K562 (cell line): ENCODE measurements at regions not wholly inside any gene's neighbourhood (a gene's known extent, or its start where the extent isn't known, plus 50 kb on each side); places are given as distances from the start of the nearest gene placed in this dataset.

Source experiments
- ATAC-seq: fragments of 200-7000 bp; cut with Tn5 transposase; 3 replicates; pipeline ENCODE4 v1.9.1; 2020; ENCODE audit warnings: moderate library complexity
- BruUV-seq: library from RNA; stranded (reverse); fragments of 400-500 nt; replicated peaks from 2 replicates; lab custom pipeline; 2021; lab: Mats Ljungman, UMichigan
- CTCF ChIA-PET: fragments of 300-600 bp; formaldehyde crosslinking; extraction: SDS; loops from one replicate; lab custom pipeline; 2021; ENCODE audit warnings: low intra/inter-chr PET ratio; lab: Yijun Ruan, JAX
- POLR2A ChIA-PET: fragments of 300-600, 350-650 bp; sonication (Branson Sonifier 250); formaldehyde crosslinking; extraction: SDS; loops from one replicate; lab custom pipeline; 2021; ENCODE audit warnings: antibody characterized with exemption, inconsistent platforms; lab: Yijun Ruan, JAX
- DNase-seq, 4 experiments: peaks; one replicate each; pipeline versions ENCODE4 v3.0.0 to v3.0.0-alpha.2; 2011 to 2018; ENCODE audit warnings: low spot score in 3 of 4, mixed read lengths in 3 of 4; ENCODE audit errors: extremely low read depth in 1 of 4
- FAIRE-seq: peaks from 2 replicates; lab custom pipeline; 2011; peaks lifted over from hg19 to GRCh38; lab: Jason Lieb, UNC
- H2AFZ ChIP-seq: 2 replicates; pipeline ENCODE4 v1.6.0; 2011; ENCODE audit warnings: low read depth, low read length, control low read depth, inconsistent platforms
- H3K27ac ChIP-seq: fragments of 200-600 bp; 3 replicates; pipeline ENCODE4 v1.8.0; 2011; ENCODE audit warnings: low read depth, mild to moderate bottlenecking, control low read depth, inconsistent platforms, low read length, moderate library complexity, mixed read lengths; ENCODE audit errors: extremely low read depth
- H3K27me3 ChIP-seq, 2 experiments: fragments of 300-600 bp in 1 of 2; 2 replicates in 1 of 2; 3 replicates in 1 of 2; pipeline versions ENCODE4 v1.6.0 to v1.8.0; 2011; ENCODE audit warnings: inconsistent platforms in 2 of 2, low read length in 2 of 2, mild to moderate bottlenecking in 1 of 2, mixed read lengths in 1 of 2, moderate library complexity in 1 of 2; ENCODE audit not compliant: control insufficient read depth in 2 of 2, insufficient read depth in 2 of 2
- H3K36me3 ChIP-seq: fragments of 300-600 bp; 3 replicates; pipeline ENCODE4 v1.8.0; 2011; ENCODE audit warnings: mild to moderate bottlenecking, low read length, inconsistent platforms; ENCODE audit not compliant: control insufficient read depth, insufficient read depth
- H3K4me1 ChIP-seq, 2 experiments: fragments of 200-600 bp in 1 of 2; replicated peaks in 1 of 2; 2 replicates in 1 of 2; 3 replicates in 1 of 2; pipeline versions ENCODE4 v1.5.1 to v1.8.0; 2011; ENCODE audit warnings: inconsistent platforms in 2 of 2, low read length in 2 of 2, mild to moderate bottlenecking in 1 of 2, mixed read lengths in 1 of 2, moderate library complexity in 1 of 2; ENCODE audit not compliant: control insufficient read depth in 2 of 2, insufficient read depth in 2 of 2
- H3K4me2 ChIP-seq: 2 replicates; pipeline ENCODE4 v1.6.1; 2011; ENCODE audit warnings: low read length, control low read depth, inconsistent platforms, mixed read lengths; ENCODE audit not compliant: insufficient read depth
- H3K4me3 ChIP-seq: fragments of 200-600 bp; sonication (generic), shearing (Covaris generic); 2 replicates; pipeline ENCODE4 v1.5.1; 2016; ENCODE audit warnings: control low read depth, inconsistent platforms
- H3K79me2 ChIP-seq: fragments of 200-600 bp; 3 replicates; pipeline ENCODE4 v1.8.0; 2011; ENCODE audit warnings: low read length, inconsistent platforms; ENCODE audit not compliant: control insufficient read depth, insufficient read depth
- H3K9ac ChIP-seq, 2 experiments: 2 replicates each; pipeline versions ENCODE4 v1.6.0 to v1.6.1; 2011; ENCODE audit warnings: low read depth in 2 of 2, low read length in 2 of 2, control low read depth in 1 of 2, inconsistent platforms in 1 of 2, mild to moderate bottlenecking in 1 of 2, mixed read lengths in 1 of 2; ENCODE audit not compliant: insufficient read depth in 1 of 2
- H3K9me1 ChIP-seq: one replicate; pipeline ENCODE4 v1.6.0; 2011; ENCODE audit warnings: inconsistent platforms, mild to moderate bottlenecking, low read length, moderate library complexity; ENCODE audit not compliant: control insufficient read depth, insufficient read depth
- H3K9me3 ChIP-seq: replicated peaks from 2 replicates; pipeline ENCODE4 v1.5.1; 2011; ENCODE audit warnings: low read depth, low read length, inconsistent platforms; ENCODE audit not compliant: control insufficient read depth, insufficient read depth
- H4K20me1 ChIP-seq: replicated peaks from 2 replicates; pipeline ENCODE4 v1.6.1; 2011; ENCODE audit warnings: low read length, inconsistent platforms, mixed read lengths; ENCODE audit not compliant: control insufficient read depth, insufficient read depth
- AFF1 ChIP-seq, 2 experiments: fragments of 450-650 bp; IDR thresholded peaks; 2 replicates each; pipeline ENCODE4 v1.6.1; 2018; ENCODE audit warnings: mild to moderate bottlenecking in 2 of 2, low read depth in 1 of 2; ENCODE audit not compliant: partially characterized antibody in 2 of 2
- ESRRA ChIP-seq: fragments of 450-650 bp; IDR thresholded peaks from 2 replicates; pipeline ENCODE4 v1.6.1; 2014; ENCODE audit warnings: low read depth, mild to moderate bottlenecking, moderate library complexity, borderline replicate concordance
- HNRNPL ChIP-seq: fragments of 200-400 bp; formaldehyde crosslinking; IDR thresholded peaks from 2 replicates; pipeline ENCODE4 v1.6.1; 2017; ENCODE audit warnings: low read depth, mild to moderate bottlenecking, low read length
- KDM1A ChIP-seq, 2 experiments: fragments of 450-650 bp; IDR thresholded peaks; 2 replicates each; pipeline ENCODE4 v1.6.1; 2016; ENCODE audit warnings: mild to moderate bottlenecking in 2 of 2
- KLF13 ChIP-seq: fragments of 450-650 bp; IDR thresholded peaks from 2 replicates; pipeline ENCODE4 v1.6.1; 2016; ENCODE audit warnings: missing genetic modification characterization, low read depth, mild to moderate bottlenecking, missing compliant biosample characterization, moderate library complexity, borderline replicate concordance
- PBX2 ChIP-seq, 2 experiments: IDR thresholded peaks in 1 of 2; conservative IDR thresholded peaks in 1 of 2; 2 replicates each; pipeline ENCODE4 v1.6.1; 2016; ENCODE audit warnings: low read depth in 2 of 2, mild to moderate bottlenecking in 1 of 2, missing compliant biosample characterization in 1 of 2, missing genetic modification characterization in 1 of 2, moderate library complexity in 1 of 2
- PHF21A ChIP-seq: fragments of 450-650 bp; IDR thresholded peaks from 2 replicates; pipeline ENCODE4 v1.6.1; 2017; ENCODE audit warnings: low read depth, borderline replicate concordance
- PYGO2 ChIP-seq: fragments of 450-650 bp; IDR thresholded peaks from 2 replicates; pipeline ENCODE4 v1.6.1; 2016; ENCODE audit warnings: mild to moderate bottlenecking, missing genetic modification characterization, moderate library complexity, missing compliant biosample characterization
- RCOR1 ChIP-seq, 2 experiments: IDR thresholded peaks; 2 replicates each; pipeline ENCODE4 v1.6.1; 2012; ENCODE audit warnings: low read depth in 2 of 2, low read length in 2 of 2, borderline replicate concordance in 1 of 2, improper control_type of control experiment in 1 of 2
- RFX1 ChIP-seq: fragments of 450-650 bp; IDR thresholded peaks from 2 replicates; pipeline ENCODE4 v1.6.1; 2016; ENCODE audit warnings: mild to moderate bottlenecking, moderate library complexity
- TEAD2 ChIP-seq: fragments of 450-650 bp; IDR thresholded peaks from 2 replicates; pipeline ENCODE4 v1.6.1; 2016; ENCODE audit warnings: missing genetic modification characterization, control low read depth, missing compliant biosample characterization
- ZKSCAN1 ChIP-seq: fragments of 150-350 bp; IDR thresholded peaks from 2 replicates; pipeline ENCODE4 v1.6.1; 2016; ENCODE audit warnings: low read depth, low read length
- ZNF354B ChIP-seq: fragments of 250-450 bp; sonication (Bioruptor Pico); IDR thresholded peaks from 2 replicates; pipeline ENCODE4 v1.4.0; 2020
- ZNF436 ChIP-seq: fragments of 250-450, 450-650 bp; sonication (Bioruptor Pico); formaldehyde crosslinking; IDR thresholded peaks from 2 replicates; pipeline ENCODE4 v1.7.0; 2020; ENCODE audit warnings: mild to moderate bottlenecking
- WGBS: fragments of 100-300 bp; shearing (Covaris generic); methylation state at CpG from one replicate; pipeline ENCODE4 v1.1.6; 2016; ENCODE audit warnings: low coverage, mixed read lengths; ENCODE audit not compliant: insufficient coverage; ENCODE audit errors: missing lambda C conversion rate; 5-methylcytosine and 5-hydroxymethylcytosine counted together
- in situ Hi-C: fragments of 300-500 bp; cut with MboI; formaldehyde crosslinking; loops from 4 replicates; pipeline ENCODE4 v1.15.0; 2018; ENCODE audit warnings: inconsistent platforms, mixed read lengths
- intact Hi-C: fragments of 100-400 bp; cut with micrococcal nuclease; formaldehyde crosslinking; loops from 2 replicates; pipeline ENCODE4 v1.14.2; 2022

- TF ChIP-seq TEAD2 (tag) (no peak), RFX1 (peak; percentile 87)
- TF ChIP-seq, all 486 proteins: peak for 2
Observed at GRCh38 chr7:112937651-112938415, 147.6 kb upstream of the TMEM168 start (continued).

- FAIRE-seq = no peak
- POLR2A ChIA-PET = no interaction called here
- no peak overlapping the region for H3K4me3 ChIP-seq
- H3K4me2 ChIP-seq = no peak overlapping the region
- TF ChIP-seq ZKSCAN1 (no peak), ZNF436 (CRISPR knock-in tag) (no peak), PHF21A (0 out of 2 replicates have a peak, but pooled peaks have one; percentile 24), HNRNPL (no peak), ZNF354B (no peak), KDM1A (IDR thresholded peaks at IDR 0.05) (peak; percentile 63 to 68; a peak in 3 of 4 replicates), RCOR1 (IDR thresholded peaks at IDR 0.05; ENCODE audit: borderline replicate concordance in 1 of 2, low read depth in 2 of 2, low read length in 2 of 2) (0 out of 4 replicates have a peak, but pooled peaks of 1 of the 2 experiments have one; percentile 12), PBX2 (CRISPR knock-in tag; IDR thresholded peaks at IDR 0.05; ENCODE audit: low read depth) (no peak), PBX2 (tag; conservative IDR thresholded peaks at IDR 0.05; ENCODE audit: low read depth) (no peak), PYGO2 (tag) (no peak), ESRRA (no peak), KLF13 (no peak), AFF1 (IDR thresholded peaks at IDR 0.05; ENCODE audit: low read depth in 1 of 2, partially characterized antibody in 2 of 2) (no peak)
- no peaks in the 10 kb centered on the region for H3K9me3 ChIP-seq
- in situ Hi-C loops = no loop called here
- no peak for ATAC-seq
- no peaks in the 10 kb centered on the region; a peak in 1 of 5 replicates for H3K4me1 ChIP-seq
- H3K27ac ChIP-seq = no peak overlapping the region
- no peaks in the 10 kb centered on the region for H3K27me3 ChIP-seq
- intact Hi-C loops = no loop called here
- no peaks in the 10 kb centered on the region for H3K9me1 ChIP-seq
- no TSS peak for BruUV-seq
- CTCF ChIA-PET = no interaction called here
- no peaks in the 10 kb centered on the region for H4K20me1 ChIP-seq
- peaks cover 16% of the 10 kb centered on the region for H3K79me2 ChIP-seq
- WGBS = 39% methylated on average over 3 of the region's 3 CpGs
- H3K9ac ChIP-seq = no peak overlapping the region
- DNase-seq = no peak
- no peaks in the 10 kb centered on the region; the same call in 2 of the 3 replicates for H3K36me3 ChIP-seq
- H2AFZ ChIP-seq = no peak overlapping the region
Observed at GRCh38 chr7:112933598-112933997, 143.4 kb upstream of the TMEM168 start.
